ENCODE measurements at regions not wholly inside any gene's neighbourhood (a gene's known extent, or its start where the extent isn't known, plus 50 kb on each side); places are given as distances from the start of the nearest gene placed in this dataset.

- no peak for DNase-seq (ENCODE audit: low spot score)
- Histone ChIP-seq H3K27ac (no peak overlapping the region), H3K4me3 (no peak overlapping the region)
- TF ChIP-seq CTCF (IDR thresholded peaks at IDR 0.05): peak; percentile 39
These were observed 51.0 kb upstream of the ZFP64 start for GRCh38 chr20:52242237-52243230.

Data from coronary artery (tissue), 2 donors.